Esophagus muscularis mucosa (tissue), 3 donors: ENCODE measurements at regions not wholly inside any gene's neighbourhood (a gene's known extent, or its start where the extent isn't known, plus 50 kb on each side); places are given as distances from the start of the nearest gene placed in this dataset.

Experiments
- CTCF ChIP-seq, 3 experiments: fragments of 200-600 bp in 2 of 3; fragments of 450-650 bp in 1 of 3; sonication (generic) in 2 of 3; IDR thresholded peaks; one replicate each; pipeline ENCODE4 v1.5.1; 2017 to 2019; ENCODE audit warnings: antibody characterized with exemption in 3 of 3, mild to moderate bottlenecking in 2 of 3, moderate library complexity in 1 of 3
- POLR2AphosphoS5 ChIP-seq, 2 donors: sonication (generic); formaldehyde crosslinking; IDR thresholded peaks; one replicate each; pipeline ENCODE4 v1.6.1; 2017; ENCODE audit warnings: antibody characterized with exemption in 2 of 2

GRCh38 chr1:72524021-72524420, 241.7 kb upstream of the NEGR1 start:
- TF ChIP-seq CTCF (IDR thresholded peaks at IDR 0.05) (no peak), POLR2AphosphoS5 (IDR thresholded peaks at IDR 0.05) (no peak)
